ENCODE measurements at regions not wholly inside any gene's neighbourhood (a gene's known extent, or its start where the extent isn't known, plus 50 kb on each side); places are given as distances from the start of the nearest gene placed in this dataset.

DNA sequence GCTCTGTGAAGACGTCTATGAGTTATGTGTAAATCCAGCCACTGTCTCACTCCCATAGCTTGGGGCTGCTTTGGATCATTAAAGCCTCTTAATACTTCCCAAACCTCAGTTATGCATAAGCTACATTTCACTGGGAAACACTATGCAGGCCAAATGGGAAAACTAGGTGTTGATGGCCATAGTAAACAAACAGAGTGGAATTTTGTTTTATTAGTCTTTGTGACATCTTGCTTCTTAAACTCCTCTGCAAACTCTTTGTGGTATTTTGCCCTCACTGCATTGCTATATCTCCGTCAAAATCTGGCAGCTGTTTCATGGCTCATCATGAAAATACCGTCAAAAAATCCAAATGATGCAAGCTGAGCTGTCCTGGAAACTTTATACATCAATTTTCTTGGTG is 167.2 kb upstream of the HMHB1 start:
- no peak for DNase-seq
- no peak overlapping the region for H3K4me3 ChIP-seq (ENCODE audit: low read depth, low read length)
- no peaks in the 10 kb centered on the region for H3K9me3 ChIP-seq
- H3K4me1 ChIP-seq = no peaks in the 10 kb centered on the region
- TF ChIP-seq CTCF (IDR thresholded peaks at IDR 0.05; ENCODE audit: low read depth, low read length) = no peak
- no peaks in the 10 kb centered on the region for H3K27me3 ChIP-seq
- H3K36me3 ChIP-seq = no peaks in the 10 kb centered on the region

- Histone ChIP-seq H3K4me1 (no peaks in the 10 kb centered on the region), H3K9me3 (no peaks in the 10 kb centered on the region), H3K4me3 (ENCODE audit: low read depth, low read length) (no peak overlapping the region), H3K36me3 (no peaks in the 10 kb centered on the region), H3K27me3 (no peaks in the 10 kb centered on the region)
- DNase-seq = no peak
- no peak for TF ChIP-seq CTCF (IDR thresholded peaks at IDR 0.05; ENCODE audit: low read depth, low read length)
These were observed 169.2 kb upstream of the HMHB1 start for GRCh38 chr5:143642791-143643190.

DNA sequence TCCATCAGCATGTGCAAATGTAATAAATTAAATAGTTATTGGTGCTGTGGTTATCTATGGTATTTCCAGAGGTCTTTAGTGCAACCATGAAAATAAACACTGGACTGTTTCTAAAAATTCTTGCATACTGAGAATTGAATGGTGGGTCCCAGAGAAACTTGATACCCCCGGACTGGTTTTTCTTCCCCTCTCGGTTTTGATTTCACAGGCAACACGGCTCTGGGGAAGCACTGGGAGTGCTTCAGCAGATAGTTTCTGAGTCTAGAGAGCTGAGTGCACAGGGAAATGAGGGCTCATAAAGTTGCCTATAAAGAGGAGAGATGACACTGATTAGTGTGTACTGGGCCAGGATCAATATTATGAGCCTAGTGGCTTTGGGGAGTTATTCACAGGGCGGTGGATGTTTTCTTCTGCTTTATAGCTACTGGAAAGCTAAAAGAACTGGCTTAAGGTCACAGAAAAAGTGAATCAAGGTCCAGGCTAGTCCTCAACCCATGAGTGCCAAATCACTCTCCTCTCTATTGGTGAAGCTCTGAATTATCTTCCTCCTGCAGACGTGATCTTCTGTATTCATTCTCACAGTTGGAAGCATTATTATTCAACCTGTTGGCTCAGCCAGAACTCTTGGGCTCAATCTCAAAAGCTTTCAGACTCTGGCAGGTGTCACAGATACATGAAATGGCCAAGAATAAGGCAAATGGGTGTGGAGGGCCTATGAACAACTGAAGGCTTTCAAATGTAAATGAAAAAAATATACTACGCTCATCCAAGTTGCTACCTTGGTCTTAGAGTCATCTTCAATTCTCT is 170.2 kb upstream of the HMHB1 start:
- DNase-seq = no peak
- Histone ChIP-seq H3K4me3 (ENCODE audit: low read depth, low read length) (no peak overlapping the region), H3K27me3 (no peaks in the 10 kb centered on the region), H3K9me3 (no peaks in the 10 kb centered on the region), H3K36me3 (no peaks in the 10 kb centered on the region), H3K4me1 (no peaks in the 10 kb centered on the region)
- no peak for TF ChIP-seq CTCF (IDR thresholded peaks at IDR 0.05; ENCODE audit: low read depth, low read length)

GRCh38 chr5:143638654-143639053 is 173.3 kb upstream of the HMHB1 start:
- no peak for TF ChIP-seq CTCF (IDR thresholded peaks at IDR 0.05; ENCODE audit: low read depth, low read length)
- Histone ChIP-seq H3K36me3 (no peaks in the 10 kb centered on the region), H3K4me3 (ENCODE audit: low read depth, low read length) (no peak overlapping the region), H3K9me3 (no peaks in the 10 kb centered on the region), H3K4me1 (no peaks in the 10 kb centered on the region), H3K27me3 (no peaks in the 10 kb centered on the region)
- no peak for DNase-seq

- Histone ChIP-seq H3K27me3 (no peaks in the 10 kb centered on the region), H3K4me1 (no peaks in the 10 kb centered on the region), H3K9me3 (no peaks in the 10 kb centered on the region), H3K36me3 (no peaks in the 10 kb centered on the region), H3K4me3 (ENCODE audit: low read depth, low read length) (no peak overlapping the region)
- no peak for DNase-seq
- TF ChIP-seq CTCF (IDR thresholded peaks at IDR 0.05; ENCODE audit: low read depth, low read length) = no peak
These were observed 174.9 kb upstream of the HMHB1 start for GRCh38 chr5:143636931-143637528.

DNA sequence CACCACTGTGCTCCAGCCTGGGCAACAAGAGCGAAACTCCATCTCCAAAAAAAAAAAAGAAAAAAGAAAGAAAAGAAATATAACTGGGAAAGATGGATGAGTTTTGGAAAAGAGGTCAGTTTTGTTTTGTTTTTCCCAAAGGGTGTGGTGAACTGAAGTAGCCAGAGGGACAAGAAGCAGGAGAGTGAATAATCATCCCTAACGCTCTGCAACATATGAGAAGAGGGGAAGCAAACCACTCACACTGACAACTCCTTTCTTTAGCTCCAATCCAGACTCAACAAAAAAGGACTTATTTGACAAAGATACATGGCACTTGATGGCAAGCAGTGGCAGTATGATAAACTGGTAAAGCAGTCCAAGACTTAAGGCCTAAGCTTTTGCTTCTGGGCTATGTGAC is 176.1 kb upstream of the HMHB1 start:
- Histone ChIP-seq H3K36me3 (no peaks in the 10 kb centered on the region), H3K4me1 (no peaks in the 10 kb centered on the region), H3K9me3 (no peaks in the 10 kb centered on the region), H3K4me3 (ENCODE audit: low read depth, low read length) (no peak overlapping the region), H3K27me3 (no peaks in the 10 kb centered on the region)
- TF ChIP-seq CTCF (IDR thresholded peaks at IDR 0.05; ENCODE audit: low read depth, low read length) = no peak
- no peak for DNase-seq
